Right renal pelvis (tissue), 4 donors: ENCODE measurements at regions not wholly inside any gene's neighbourhood (a gene's known extent, or its start where the extent isn't known, plus 50 kb on each side); places are given as distances from the start of the nearest gene placed in this dataset.

ENCODE experiments used
- DNase-seq, 4 donors: peaks; one replicate each; pipeline ENCODE4 v3.0.0-alpha.2; 2013; ENCODE audit warnings: low read depth in 4 of 4, low spot score in 3 of 4, missing footprints in 1 of 4

DNA sequence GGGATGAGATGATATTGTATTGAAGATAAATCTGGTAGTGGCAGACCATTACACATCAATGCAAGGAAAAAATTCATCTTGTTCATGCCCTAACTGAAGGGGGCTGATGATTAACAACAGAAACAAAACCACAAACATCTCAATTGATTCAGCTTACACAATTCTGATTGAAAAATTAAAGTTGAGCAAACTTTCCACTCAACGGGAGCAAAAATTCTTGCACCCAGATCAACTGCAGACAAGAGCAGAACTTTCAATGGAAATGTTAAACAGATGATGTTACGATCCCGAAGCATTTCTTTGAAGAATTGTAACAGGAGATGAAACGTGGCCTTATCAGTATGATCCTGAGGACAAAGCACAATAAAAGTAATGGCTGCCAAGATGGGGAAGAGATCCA lies 172.4 kb upstream of the SOX5 start:
- DNase-seq: no peak

GRCh38 chr12:24118668-24119067 lies 169.2 kb upstream of the SOX5 start:
- DNase-seq: no peak

DNA sequence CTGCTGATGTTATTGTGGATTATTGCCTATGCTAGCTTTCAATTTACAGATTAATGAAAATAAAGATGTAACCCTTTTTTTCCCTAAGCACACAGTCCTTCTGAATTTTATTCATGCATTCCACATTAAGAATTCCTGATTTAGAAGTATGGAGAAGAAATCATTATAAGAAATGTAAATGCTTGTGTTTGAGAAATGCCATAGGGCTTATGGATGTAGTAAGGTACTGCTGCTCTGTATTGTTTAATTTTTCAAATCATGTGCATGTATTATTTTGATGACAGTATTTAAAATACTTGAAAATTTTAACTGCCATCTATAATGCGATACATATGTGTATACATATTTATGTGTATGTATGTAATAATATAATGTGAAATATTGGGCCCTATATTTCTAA lies 167.1 kb upstream of the SOX5 start:
- DNase-seq: no peak

GRCh38 chr12:24113701-24114100 lies 164.2 kb upstream of the SOX5 start:
- no peak for DNase-seq

- no peak for DNase-seq
Observed at GRCh38 chr12:24111616-24112015, 162.1 kb upstream of the SOX5 start.

DNA sequence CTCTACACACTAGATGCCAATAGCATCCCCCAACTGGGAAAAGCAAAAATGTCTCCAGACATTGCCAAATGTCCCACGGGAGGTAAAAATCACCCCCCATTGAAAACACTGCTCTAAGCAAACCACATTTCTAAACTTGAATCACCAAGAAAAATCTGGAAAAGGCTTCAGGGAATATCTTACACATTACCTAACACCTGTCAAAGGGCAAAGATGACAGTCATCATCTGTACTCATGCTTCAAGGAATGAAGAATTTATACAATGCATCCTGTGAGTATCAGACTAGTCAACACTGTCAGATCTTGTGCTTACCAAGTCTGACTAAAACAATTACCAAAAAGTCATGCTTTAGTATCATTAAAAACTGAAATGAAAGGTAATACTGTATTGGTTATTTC lies 161.6 kb upstream of the SOX5 start:
- DNase-seq: no peak

DNA sequence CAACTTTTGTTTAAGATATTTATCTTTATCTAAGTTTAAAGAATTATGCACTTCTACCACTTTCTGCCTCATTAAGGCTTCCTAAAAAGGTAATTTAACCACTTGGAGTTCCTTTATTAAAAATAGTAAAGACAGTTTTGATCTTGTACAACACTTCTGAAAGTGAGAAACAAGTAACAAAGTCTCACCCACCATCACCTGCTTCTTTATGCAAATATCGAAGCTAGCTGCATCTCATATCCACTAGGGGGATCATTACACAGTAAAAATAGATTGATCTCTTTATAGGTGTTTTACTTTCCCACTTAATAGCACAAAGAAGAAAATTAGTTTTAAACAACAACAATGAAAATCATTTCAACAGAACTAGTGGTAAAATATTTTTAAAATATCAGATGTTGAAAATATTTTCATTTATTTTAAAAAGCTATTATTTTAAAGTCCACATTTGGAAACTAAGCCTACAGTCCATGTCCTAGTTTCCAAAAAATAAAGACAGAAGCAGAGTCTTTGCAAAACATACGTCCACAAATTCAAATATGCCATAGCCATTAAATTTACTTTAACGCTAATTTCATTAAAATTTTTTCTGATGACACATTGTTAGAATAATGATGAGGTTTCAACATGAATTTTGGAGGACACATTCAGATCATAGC lies 160.0 kb upstream of the SOX5 start:
- DNase-seq: no peak

DNA sequence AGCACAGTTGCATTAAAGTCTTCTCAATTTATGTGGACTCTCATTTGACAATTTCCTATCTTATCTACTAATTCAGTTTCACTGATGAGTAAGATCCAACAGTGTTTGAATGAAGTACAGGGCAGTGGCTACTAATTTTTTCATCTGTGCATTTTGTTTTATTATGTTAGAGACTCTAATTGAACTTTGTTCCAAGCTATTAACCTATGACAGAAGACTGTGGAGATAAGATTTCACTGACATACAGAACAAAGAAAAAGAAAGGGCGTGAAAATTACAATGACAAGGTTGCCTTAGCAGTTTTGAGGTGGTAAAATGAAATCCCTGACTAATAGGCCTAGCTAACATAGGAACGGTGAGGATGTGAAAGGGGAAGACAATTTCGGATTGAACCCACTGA lies 153.2 kb upstream of the SOX5 start:
- DNase-seq: no peak

DNA sequence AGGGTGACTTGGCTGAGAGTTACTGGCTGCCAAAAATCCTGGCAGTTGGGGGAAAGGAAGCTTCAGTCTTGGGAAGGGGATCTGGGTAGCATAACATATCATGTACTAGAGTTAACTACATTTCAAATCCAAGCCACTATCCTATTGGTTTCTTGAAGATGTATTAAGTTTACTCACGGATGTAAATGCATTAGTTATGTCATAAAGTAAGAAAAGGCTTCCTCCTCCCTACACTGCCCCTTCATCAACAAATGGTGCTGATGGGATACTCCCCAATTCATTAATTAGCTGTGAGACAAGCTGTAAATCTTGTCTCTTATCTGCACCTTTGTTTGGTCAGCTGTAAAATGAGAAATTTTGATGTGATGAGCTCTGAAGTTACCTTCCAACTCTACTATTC lies 150.1 kb upstream of the SOX5 start:
- no peak for DNase-seq

GRCh38 chr12:24095245-24095644 lies 145.8 kb upstream of the SOX5 start:
- DNase-seq: no peak

DNA sequence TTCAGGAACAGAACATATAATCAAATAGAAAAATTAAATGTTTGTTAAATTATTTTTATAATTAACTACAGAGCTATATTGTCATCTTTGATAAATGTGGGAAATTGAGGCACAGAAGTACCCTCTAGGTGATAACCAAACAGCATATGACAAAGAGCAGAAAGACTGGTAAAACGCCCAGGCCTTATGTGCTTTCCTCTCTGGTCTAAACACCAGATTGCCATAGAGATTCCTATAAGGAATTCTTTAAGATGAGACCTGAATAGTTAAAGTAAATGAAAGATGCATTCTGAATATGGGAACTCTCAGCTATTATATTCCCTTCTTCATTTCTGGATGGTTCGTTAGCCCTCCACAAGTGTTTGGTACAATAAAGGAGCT lies 140.0 kb upstream of the SOX5 start:
- DNase-seq: no peak

DNA sequence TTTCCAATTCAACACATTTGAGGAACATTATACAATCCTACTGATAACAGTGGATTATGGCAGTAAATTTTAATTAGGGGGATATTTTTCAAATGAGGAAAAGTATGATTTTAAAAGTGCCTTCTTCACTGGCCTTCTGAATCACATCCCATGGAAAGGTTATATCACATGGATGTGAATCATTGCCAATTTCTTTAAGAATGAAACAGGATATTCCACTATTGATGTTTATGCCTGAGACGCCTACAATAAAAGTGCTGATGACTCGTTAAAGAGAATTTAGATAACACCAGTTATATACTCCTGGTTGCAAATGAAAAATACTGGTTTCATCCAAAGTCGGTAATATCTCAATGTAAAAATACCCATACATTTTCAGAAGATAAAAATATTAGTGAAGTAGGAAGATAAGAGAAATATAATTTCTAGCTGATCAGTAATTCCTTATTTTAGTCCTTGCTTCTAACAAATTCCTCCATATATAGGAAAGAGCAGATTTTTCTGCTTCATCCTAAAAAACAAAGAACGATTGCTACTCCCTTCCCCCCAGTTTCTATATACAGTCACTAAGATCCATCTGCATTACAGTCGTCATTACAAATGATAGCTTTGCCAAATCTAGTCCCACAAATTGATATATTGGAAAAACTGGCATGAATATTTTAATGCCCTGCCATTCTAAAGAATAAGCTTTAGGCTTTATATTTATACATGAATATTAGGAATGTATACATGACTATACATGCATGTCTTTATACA lies 139.5 kb upstream of the SOX5 start:
- no peak for DNase-seq

- DNase-seq: no peak
Observed at GRCh38 chr12:24087294-24087693, 137.8 kb upstream of the SOX5 start.

GRCh38 chr12:24084800-24085199 lies 135.3 kb upstream of the SOX5 start:
- no peak for DNase-seq

DNA sequence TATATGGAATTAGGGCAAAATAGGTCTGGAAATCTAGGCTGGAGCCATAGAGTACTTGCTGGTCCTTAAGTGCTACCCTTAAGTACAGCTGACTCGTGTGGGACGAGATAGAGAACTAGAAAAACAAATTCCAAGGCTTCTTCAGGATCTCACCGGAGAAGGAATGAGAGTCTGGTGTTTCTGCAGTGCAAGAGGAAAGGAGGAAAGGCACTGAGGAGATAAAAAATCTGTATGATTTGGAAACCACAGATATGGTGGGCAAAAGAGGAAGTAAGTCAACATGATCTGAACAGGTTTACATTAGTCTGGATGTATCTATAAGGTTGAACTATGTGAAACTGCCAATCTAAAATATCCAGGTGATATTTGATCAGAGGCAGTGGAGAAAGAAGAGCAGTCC lies 134.4 kb upstream of the SOX5 start:
- no peak for DNase-seq

- no peak for DNase-seq
Observed at GRCh38 chr12:24081606-24082005, 132.1 kb upstream of the SOX5 start.

DNA sequence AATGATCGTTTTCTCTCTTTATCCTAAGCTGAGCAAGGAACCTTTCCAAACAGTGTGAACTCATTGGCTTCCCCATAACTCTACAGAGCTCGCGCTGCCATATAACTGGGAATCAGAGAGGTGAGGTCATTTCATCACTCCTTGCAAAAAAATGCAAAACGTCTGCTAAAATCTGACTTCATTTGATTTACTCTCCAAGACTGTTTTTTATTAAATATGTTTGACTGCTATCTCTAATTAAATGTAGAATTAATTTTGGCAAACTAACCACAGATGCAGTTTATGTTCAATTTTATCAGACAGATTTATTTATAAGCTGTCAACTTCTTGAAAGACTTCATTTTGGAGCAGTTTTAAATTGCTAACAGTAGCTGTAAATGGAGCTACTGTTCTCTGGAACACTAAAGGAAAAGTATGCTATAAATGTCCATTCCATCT lies 131.6 kb upstream of the SOX5 start:
- DNase-seq: no peak

GRCh38 chr12:24080465-24080864 lies 131.0 kb upstream of the SOX5 start:
- no peak for DNase-seq

GRCh38 chr12:24079083-24079482 lies 129.6 kb upstream of the SOX5 start:
- no peak for DNase-seq

- DNase-seq: no peak
Observed at GRCh38 chr12:24078318-24078765, 128.9 kb upstream of the SOX5 start.

- DNase-seq: no peak
Observed at GRCh38 chr12:24077161-24077560, 127.7 kb upstream of the SOX5 start.

DNA sequence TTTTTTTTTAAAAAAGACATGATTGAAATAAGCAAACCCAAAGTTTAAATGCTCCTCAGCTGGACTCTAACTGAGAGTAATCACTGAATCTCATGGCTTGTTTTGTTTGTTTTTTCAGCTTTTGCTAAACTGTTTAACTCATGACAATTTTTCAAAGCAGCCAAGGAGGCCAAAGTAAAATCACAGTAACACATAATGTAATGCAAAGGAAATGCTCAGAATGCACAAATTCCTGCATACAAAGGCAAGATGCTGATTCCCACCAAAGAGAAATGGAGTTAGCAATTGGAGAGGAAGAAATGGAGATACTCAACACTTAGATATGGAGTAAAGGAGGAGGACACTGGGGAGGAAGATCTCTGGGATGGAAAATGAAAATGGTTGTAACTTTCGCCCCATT lies 126.2 kb upstream of the SOX5 start:
- DNase-seq: no peak
